Osteoblast (primary cell): ENCODE measurements at regions not wholly inside any gene's neighbourhood (a gene's known extent, or its start where the extent isn't known, plus 50 kb on each side); places are given as distances from the start of the nearest gene placed in this dataset.

Experiments
- DNase-seq: peaks from one replicate; pipeline ENCODE4 v3.0.0; 2011; ENCODE audit warnings: low spot score, mixed read lengths; ENCODE audit not compliant: insufficient read length; ENCODE audit errors: missing footprints
- H2AFZ ChIP-seq: 2 replicates; pipeline ENCODE4 v1.6.0; 2011; ENCODE audit warnings: mild to moderate bottlenecking, low read length
- H3K27ac ChIP-seq: 2 replicates; pipeline ENCODE4 v1.5.1; 2011; ENCODE audit warnings: mild to moderate bottlenecking, low read depth, low read length, moderate library complexity
- H3K27me3 ChIP-seq: 2 replicates; pipeline ENCODE4 v1.6.0; 2012; ENCODE audit warnings: mild to moderate bottlenecking, control low read depth, inconsistent platforms, low read length, moderate library complexity; ENCODE audit not compliant: insufficient read depth
- H3K36me3 ChIP-seq: 2 replicates; pipeline ENCODE4 v1.5.1; 2011; ENCODE audit warnings: mild to moderate bottlenecking, low read length, control low read depth, moderate library complexity; ENCODE audit not compliant: insufficient read depth
- H3K4me1 ChIP-seq: 2 replicates; pipeline ENCODE4 v1.5.1; 2011; ENCODE audit warnings: mild to moderate bottlenecking, low read length, control low read depth, moderate library complexity; ENCODE audit not compliant: insufficient read depth
- H3K4me2 ChIP-seq: 2 replicates; pipeline ENCODE4 v1.6.0; 2011; ENCODE audit warnings: mild to moderate bottlenecking, low read length; ENCODE audit not compliant: insufficient read depth
- H3K4me3 ChIP-seq: fragments of 200-600 bp; sonication (generic); 3 replicates; pipeline ENCODE4 v1.5.1; 2012; ENCODE audit warnings: mild to moderate bottlenecking, low read length, inconsistent platforms; ENCODE audit not compliant: insufficient read depth
- H3K79me2 ChIP-seq: 2 replicates; pipeline ENCODE4 v1.6.0; 2012; ENCODE audit warnings: mild to moderate bottlenecking, low read length, control low read depth, inconsistent platforms; ENCODE audit not compliant: insufficient read depth
- H3K9me3 ChIP-seq: 2 replicates; pipeline ENCODE4 v1.5.1; 2011; ENCODE audit warnings: low read depth, low read length, control low read depth
- H4K20me1 ChIP-seq: 2 replicates; pipeline ENCODE4 v1.6.0; 2012; ENCODE audit warnings: mild to moderate bottlenecking, low read length, control low read depth; ENCODE audit not compliant: insufficient read depth
- CTCF ChIP-seq: IDR thresholded peaks from 2 replicates; pipeline ENCODE4 v1.5.1; 2011; ENCODE audit warnings: mild to moderate bottlenecking, low read depth, low read length, moderate library complexity; ENCODE audit errors: extremely low read depth

GRCh38 chr9:1152171-1152570, 102.0 kb downstream of the DMRT2 start:
- no peaks in the 10 kb centered on the region for H3K9me3 ChIP-seq

GRCh38 chr9:1154739-1155138, 104.6 kb downstream of the DMRT2 start:
- H3K36me3 ChIP-seq: no peaks in the 10 kb centered on the region

More at GRCh38 chr9:1152171-1152570, 102.0 kb downstream of the DMRT2 start:
- Histone ChIP-seq H3K27ac (no peak overlapping the region), H3K36me3 (no peaks in the 10 kb centered on the region), H3K27me3 (no peaks in the 10 kb centered on the region), H3K4me1 (no peaks in the 10 kb centered on the region), H4K20me1 (no peaks in the 10 kb centered on the region), H3K4me2 (no peak overlapping the region), H3K4me3 (no peak overlapping the region), H2AFZ (no peak overlapping the region), H3K79me2 (no peaks in the 10 kb centered on the region)
- DNase-seq: no peak
- no peak for TF ChIP-seq CTCF

GRCh38 chr9:1155602-1156001, 105.4 kb downstream of the DMRT2 start:
- no peak for TF ChIP-seq CTCF
- no peaks in the 10 kb centered on the region for H4K20me1 ChIP-seq
- H3K27me3 ChIP-seq: no peaks in the 10 kb centered on the region
- no peaks in the 10 kb centered on the region for H3K36me3 ChIP-seq
- no peak for DNase-seq
- no peak overlapping the region for H2AFZ ChIP-seq
- H3K4me1 ChIP-seq: no peaks in the 10 kb centered on the region
- H3K4me3 ChIP-seq: no peak overlapping the region
- no peak overlapping the region for H3K27ac ChIP-seq
- no peaks in the 10 kb centered on the region for H3K9me3 ChIP-seq
- no peaks in the 10 kb centered on the region for H3K79me2 ChIP-seq
- H3K4me2 ChIP-seq: no peak overlapping the region

More at GRCh38 chr9:1154739-1155138, 104.6 kb downstream of the DMRT2 start:
- no peaks in the 10 kb centered on the region for H4K20me1 ChIP-seq
- no peak for DNase-seq
- no peak for TF ChIP-seq CTCF
- no peak overlapping the region for H3K4me2 ChIP-seq
- H3K9me3 ChIP-seq: no peaks in the 10 kb centered on the region
- no peak overlapping the region for H2AFZ ChIP-seq
- no peaks in the 10 kb centered on the region for H3K4me1 ChIP-seq
- H3K27ac ChIP-seq: no peak overlapping the region
- no peaks in the 10 kb centered on the region for H3K27me3 ChIP-seq
- H3K79me2 ChIP-seq: no peaks in the 10 kb centered on the region
- no peak overlapping the region for H3K4me3 ChIP-seq

GRCh38 chr9:1156794-1157550, 106.8 kb downstream of the DMRT2 start:
- Histone ChIP-seq H3K9me3 (no peaks in the 10 kb centered on the region), H3K4me1 (no peaks in the 10 kb centered on the region), H3K36me3 (no peaks in the 10 kb centered on the region), H3K27me3 (no peaks in the 10 kb centered on the region), H3K4me2 (no peak overlapping the region), H2AFZ (no peak overlapping the region), H4K20me1 (no peaks in the 10 kb centered on the region), H3K4me3 (no peak overlapping the region), H3K27ac (no peak overlapping the region), H3K79me2 (no peaks in the 10 kb centered on the region)
- no peak for DNase-seq
- TF ChIP-seq CTCF: no peak
